ENCODE measurements at regions not wholly inside any gene's neighbourhood (a gene's known extent, or its start where the extent isn't known, plus 50 kb on each side); places are given as distances from the start of the nearest gene placed in this dataset.

DNA sequence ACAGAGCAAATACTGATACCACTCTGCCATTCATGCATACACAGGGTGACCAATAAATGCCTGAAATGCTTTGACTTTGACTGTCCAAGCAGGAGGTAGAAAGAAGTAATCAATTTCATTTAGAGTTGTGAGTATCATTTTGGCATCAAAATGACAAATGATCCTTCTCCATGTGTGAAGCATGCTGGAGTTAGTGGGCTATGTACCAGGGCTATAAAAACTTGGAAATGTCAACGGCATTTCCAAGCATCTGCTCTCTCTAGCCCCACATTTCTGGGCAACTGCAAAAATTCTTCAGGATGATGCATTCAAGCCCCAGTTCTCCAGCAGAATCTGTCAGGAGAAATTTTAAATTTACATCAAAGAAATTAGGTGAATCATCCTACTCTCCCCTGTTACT lies 208.4 kb upstream of the PTBP2 start:
- no peak overlapping the region for H3K9ac ChIP-seq (ENCODE audit: low read depth, low read length)
- peaks cover 24% of the 10 kb centered on the region for H3K4me1 ChIP-seq (ENCODE audit: control insufficient read depth, insufficient read depth, low read length)
- no peaks in the 10 kb centered on the region for H3K9me3 ChIP-seq (ENCODE audit: control insufficient read depth, insufficient read depth, low read length)
- no peak overlapping the region for H3K27ac ChIP-seq (ENCODE audit: low read depth, low read length)
- no peaks in the 10 kb centered on the region for H3K36me3 ChIP-seq (ENCODE audit: control insufficient read depth, insufficient read depth, low read length)
- H3K27me3 ChIP-seq (ENCODE audit: control insufficient read depth, insufficient read depth, low read length): no peaks in the 10 kb centered on the region
- H3K4me3 ChIP-seq (ENCODE audit: low read depth, low read length): no peak overlapping the region

DNA sequence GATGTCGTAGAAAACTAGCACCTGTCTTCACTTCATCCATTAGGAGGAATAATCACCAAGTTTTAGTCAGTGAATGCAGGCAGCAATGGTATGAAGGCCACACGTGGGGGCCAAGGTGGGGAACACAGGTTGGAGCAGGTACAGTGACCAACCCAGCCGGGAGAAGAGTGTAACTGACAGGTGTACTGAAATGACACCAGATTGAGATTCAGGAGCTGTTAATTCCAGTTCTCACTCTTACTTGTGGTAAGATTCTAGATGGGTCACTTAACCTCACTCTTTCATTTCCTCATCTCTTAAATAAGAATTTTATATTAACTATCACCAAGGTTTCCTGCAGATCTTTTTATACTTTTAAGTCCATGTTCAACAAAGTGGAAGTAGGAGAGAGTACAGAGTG lies 206.2 kb upstream of the PTBP2 start:
- no peaks in the 10 kb centered on the region for H3K36me3 ChIP-seq (ENCODE audit: control insufficient read depth, insufficient read depth, low read length)
- H3K9me3 ChIP-seq (ENCODE audit: control insufficient read depth, insufficient read depth, low read length): no peaks in the 10 kb centered on the region
- no peak overlapping the region for H3K9ac ChIP-seq (ENCODE audit: low read depth, low read length)
- no peak overlapping the region for H3K4me3 ChIP-seq (ENCODE audit: low read depth, low read length)
- no peaks in the 10 kb centered on the region for H3K27me3 ChIP-seq (ENCODE audit: control insufficient read depth, insufficient read depth, low read length)
- no peak overlapping the region for H3K27ac ChIP-seq (ENCODE audit: low read depth, low read length)
- H3K4me1 ChIP-seq (ENCODE audit: control insufficient read depth, insufficient read depth, low read length): peaks cover 26% of the 10 kb centered on the region

DNA sequence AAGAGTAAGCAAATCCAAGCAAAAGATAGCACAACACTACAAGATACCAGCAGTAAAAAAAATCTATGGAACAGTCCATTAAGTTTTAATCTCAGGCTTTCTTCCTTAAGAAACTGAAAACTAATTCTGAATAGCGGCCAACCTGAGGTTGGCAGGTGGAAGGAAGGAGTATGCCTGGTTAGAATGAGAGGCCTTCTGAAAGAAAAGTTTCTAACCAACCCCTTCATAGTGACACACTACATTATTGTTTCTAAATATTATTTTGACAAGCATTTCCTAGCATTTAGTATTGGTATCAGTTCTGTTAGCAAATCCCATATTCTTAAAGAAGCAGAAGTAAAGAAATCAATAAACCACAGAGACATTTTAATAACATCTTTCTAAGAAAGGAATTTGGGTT lies 205.7 kb upstream of the PTBP2 start:
- Histone ChIP-seq H3K4me1 (ENCODE audit: control insufficient read depth, insufficient read depth, low read length) (peaks cover 28% of the 10 kb centered on the region), H3K27me3 (ENCODE audit: control insufficient read depth, insufficient read depth, low read length) (no peaks in the 10 kb centered on the region), H3K9me3 (ENCODE audit: control insufficient read depth, insufficient read depth, low read length) (no peaks in the 10 kb centered on the region), H3K9ac (ENCODE audit: low read depth, low read length) (no peak overlapping the region), H3K4me3 (ENCODE audit: low read depth, low read length) (no peak overlapping the region), H3K27ac (ENCODE audit: low read depth, low read length) (no peak overlapping the region), H3K36me3 (ENCODE audit: control insufficient read depth, insufficient read depth, low read length) (no peaks in the 10 kb centered on the region)

DNA sequence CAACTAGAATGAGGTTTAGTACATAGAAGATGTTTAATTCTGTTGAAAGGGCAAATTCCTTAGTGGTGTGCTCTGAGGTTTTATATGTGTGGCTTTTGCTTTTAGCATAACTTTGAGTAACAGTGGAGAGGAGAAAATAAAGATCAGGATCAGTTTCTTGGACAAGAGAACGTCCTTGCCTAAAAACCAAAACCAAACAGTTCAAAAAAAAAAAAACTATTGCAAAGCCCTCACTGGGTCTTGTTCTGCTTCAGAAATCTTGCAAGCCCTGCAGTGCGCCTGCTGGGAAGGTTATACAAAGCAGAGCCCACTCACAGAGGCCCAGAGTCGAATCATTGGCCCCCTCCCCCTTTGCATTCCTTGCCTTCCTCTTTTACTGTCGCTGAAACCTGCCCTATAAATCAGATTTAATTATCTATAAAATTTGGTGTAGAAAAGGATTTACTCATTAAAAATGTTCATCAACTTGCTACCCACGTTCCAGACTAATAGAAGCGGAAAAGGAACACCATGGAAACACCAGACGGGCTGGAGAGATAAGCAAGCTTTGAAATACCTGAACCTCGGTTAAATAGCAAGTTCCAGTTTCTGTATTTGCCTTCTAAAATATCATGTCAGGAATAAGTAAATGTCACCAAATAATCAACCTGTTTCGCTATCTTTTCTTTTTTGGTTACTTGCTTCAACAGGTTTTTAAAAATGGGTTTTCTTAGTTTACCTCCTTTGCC lies 201.6 kb upstream of the PTBP2 start:
- H3K9me3 ChIP-seq (ENCODE audit: control insufficient read depth, insufficient read depth, low read length): no peaks in the 10 kb centered on the region
- H3K36me3 ChIP-seq (ENCODE audit: control insufficient read depth, insufficient read depth, low read length): no peaks in the 10 kb centered on the region
- peak overlapping the region; percentile 77 for H3K27ac ChIP-seq (ENCODE audit: low read depth, low read length)
- H3K27me3 ChIP-seq (ENCODE audit: control insufficient read depth, insufficient read depth, low read length): no peaks in the 10 kb centered on the region
- H3K4me3 ChIP-seq (ENCODE audit: low read depth, low read length): no peak overlapping the region
- peaks cover 56% of the 10 kb centered on the region for H3K4me1 ChIP-seq (ENCODE audit: control insufficient read depth, insufficient read depth, low read length)
- H3K9ac ChIP-seq (ENCODE audit: low read depth, low read length): no peak overlapping the region

DNA sequence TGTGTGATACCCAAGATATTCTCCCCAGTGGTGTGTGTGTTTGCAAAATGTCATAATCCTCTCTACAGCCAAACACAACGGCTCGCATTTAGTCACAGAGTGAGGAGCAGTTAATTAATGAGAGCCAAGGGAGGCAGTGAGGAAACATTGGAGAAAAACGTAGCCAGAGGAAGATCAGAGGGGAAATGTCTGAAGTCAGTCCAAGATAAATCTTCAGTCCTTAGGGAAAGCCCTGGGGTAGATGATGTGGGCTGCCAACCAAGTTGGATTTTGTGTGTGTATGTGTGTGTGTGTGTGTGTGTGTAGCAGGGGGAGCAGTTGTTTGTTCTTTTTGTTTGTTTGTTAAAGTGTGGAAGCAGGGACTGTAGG lies 201.0 kb upstream of the PTBP2 start:
- Histone ChIP-seq H3K9me3 (ENCODE audit: control insufficient read depth, insufficient read depth, low read length) (no peaks in the 10 kb centered on the region), H3K27ac (ENCODE audit: low read depth, low read length) (peak overlapping the region; percentile 54), H3K4me3 (ENCODE audit: low read depth, low read length) (no peak overlapping the region), H3K9ac (ENCODE audit: low read depth, low read length) (no peak overlapping the region), H3K4me1 (ENCODE audit: control insufficient read depth, insufficient read depth, low read length) (peaks cover 56% of the 10 kb centered on the region), H3K27me3 (ENCODE audit: control insufficient read depth, insufficient read depth, low read length) (no peaks in the 10 kb centered on the region), H3K36me3 (ENCODE audit: control insufficient read depth, insufficient read depth, low read length) (no peaks in the 10 kb centered on the region)

DNA sequence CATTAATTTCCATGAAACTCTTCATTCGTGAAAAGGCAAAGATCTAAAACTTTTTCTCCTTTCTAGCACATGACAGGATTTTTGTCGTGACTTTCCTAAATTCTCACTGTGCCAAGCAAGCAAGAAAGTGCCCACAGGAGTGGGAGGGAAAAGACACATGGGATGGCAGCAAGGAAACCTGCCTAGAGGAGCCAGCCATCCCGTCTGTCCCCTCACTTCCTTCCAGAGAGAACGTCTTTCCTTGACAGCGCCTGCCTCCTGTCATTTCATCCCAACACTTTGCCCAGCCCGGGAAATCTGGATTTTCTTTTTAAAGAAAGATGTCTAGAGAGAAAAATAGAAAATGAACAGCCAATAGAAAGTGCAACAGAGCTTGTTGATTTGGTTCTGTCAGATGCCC lies 200.6 kb upstream of the PTBP2 start:
- H3K9ac ChIP-seq (ENCODE audit: low read depth, low read length): no peak overlapping the region
- H3K36me3 ChIP-seq (ENCODE audit: control insufficient read depth, insufficient read depth, low read length): no peaks in the 10 kb centered on the region
- no peak overlapping the region for H3K4me3 ChIP-seq (ENCODE audit: low read depth, low read length)
- H3K27ac ChIP-seq (ENCODE audit: low read depth, low read length): peak overlapping the region; percentile 54
- no peaks in the 10 kb centered on the region for H3K27me3 ChIP-seq (ENCODE audit: control insufficient read depth, insufficient read depth, low read length)
- no peaks in the 10 kb centered on the region for H3K9me3 ChIP-seq (ENCODE audit: control insufficient read depth, insufficient read depth, low read length)
- peaks cover 56% of the 10 kb centered on the region for H3K4me1 ChIP-seq (ENCODE audit: control insufficient read depth, insufficient read depth, low read length)

DNA sequence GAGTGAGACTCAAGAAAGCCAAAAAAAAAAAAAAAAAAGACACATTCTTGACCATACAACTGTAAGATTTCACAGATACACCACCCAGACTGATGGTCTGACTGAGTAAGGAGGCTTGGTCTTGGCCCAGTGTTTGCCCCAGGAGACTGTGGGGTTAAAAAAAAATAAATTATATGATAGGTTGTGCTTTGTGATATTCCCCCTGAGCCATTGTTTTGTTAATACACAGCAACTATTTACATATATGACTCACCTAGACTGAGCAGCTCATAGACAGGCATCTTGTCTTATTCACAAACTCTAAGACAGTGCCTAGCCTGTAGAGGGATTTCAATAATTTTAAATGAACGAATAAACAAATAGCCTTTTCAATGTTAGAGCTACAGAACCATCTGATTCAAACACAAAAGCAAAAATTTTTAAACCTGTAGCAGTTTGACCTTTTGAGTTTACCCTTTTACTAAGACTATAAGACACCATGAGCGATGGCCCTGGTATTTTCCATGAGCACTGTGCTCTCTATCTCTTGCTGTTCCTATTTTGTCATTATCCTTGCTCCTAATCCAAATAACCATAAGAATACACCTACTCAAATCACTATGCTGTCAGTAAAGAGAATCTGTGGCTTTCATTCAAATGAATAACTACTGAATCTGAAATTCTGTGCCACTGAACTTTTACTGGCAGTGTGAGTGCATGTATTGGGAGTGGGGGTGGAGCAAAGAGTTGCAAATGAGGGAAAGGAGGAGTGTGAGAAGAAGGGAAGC lies 199.4 kb upstream of the PTBP2 start:
- Histone ChIP-seq H3K36me3 (ENCODE audit: control insufficient read depth, insufficient read depth, low read length) (no peaks in the 10 kb centered on the region), H3K4me1 (ENCODE audit: control insufficient read depth, insufficient read depth, low read length) (peaks cover 66% of the 10 kb centered on the region), H3K9me3 (ENCODE audit: control insufficient read depth, insufficient read depth, low read length) (peaks cover 5% of the 10 kb centered on the region; the same call in 1 of the 2 replicates), H3K27me3 (ENCODE audit: control insufficient read depth, insufficient read depth, low read length) (no peaks in the 10 kb centered on the region), H3K4me3 (ENCODE audit: low read depth, low read length) (peak overlapping the region; percentile 9; the same call in 1 of the 2 replicates), H3K9ac (ENCODE audit: low read depth, low read length) (no peak overlapping the region; the same call in 1 of the 2 replicates), H3K27ac (ENCODE audit: low read depth, low read length) (peak overlapping the region; percentile 90)

DNA sequence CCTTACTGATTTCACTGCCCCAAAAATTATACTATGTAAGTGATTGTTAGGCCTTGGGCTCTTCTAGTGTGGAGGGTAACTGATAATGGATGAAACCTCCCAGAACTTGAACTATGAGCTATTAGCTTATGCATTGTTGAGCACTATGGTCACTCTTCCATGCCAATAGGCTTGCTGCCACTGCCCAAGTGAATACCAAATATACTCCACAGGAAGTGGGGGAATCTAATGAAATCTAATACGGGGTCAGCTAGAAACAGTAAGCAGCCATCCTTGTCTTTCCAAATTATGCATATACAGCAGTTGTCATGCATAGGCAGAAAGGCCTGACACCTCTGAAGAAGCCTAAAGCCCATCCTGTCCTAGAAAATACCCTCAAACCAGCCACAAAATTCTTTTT lies 198.7 kb upstream of the PTBP2 start:
- Histone ChIP-seq H3K9me3 (ENCODE audit: control insufficient read depth, insufficient read depth, low read length) (peaks cover 6% of the 10 kb centered on the region), H3K4me1 (ENCODE audit: control insufficient read depth, insufficient read depth, low read length) (peaks cover 66% of the 10 kb centered on the region), H3K9ac (ENCODE audit: low read depth, low read length) (peak overlapping the region; percentile 16; the same call in 1 of the 2 replicates), H3K4me3 (ENCODE audit: low read depth, low read length) (peak overlapping the region; percentile 9; the same call in 1 of the 2 replicates), H3K27me3 (ENCODE audit: control insufficient read depth, insufficient read depth, low read length) (no peaks in the 10 kb centered on the region), H3K27ac (ENCODE audit: low read depth, low read length) (peak overlapping the region; percentile 90), H3K36me3 (ENCODE audit: control insufficient read depth, insufficient read depth, low read length) (no peaks in the 10 kb centered on the region)

DNA sequence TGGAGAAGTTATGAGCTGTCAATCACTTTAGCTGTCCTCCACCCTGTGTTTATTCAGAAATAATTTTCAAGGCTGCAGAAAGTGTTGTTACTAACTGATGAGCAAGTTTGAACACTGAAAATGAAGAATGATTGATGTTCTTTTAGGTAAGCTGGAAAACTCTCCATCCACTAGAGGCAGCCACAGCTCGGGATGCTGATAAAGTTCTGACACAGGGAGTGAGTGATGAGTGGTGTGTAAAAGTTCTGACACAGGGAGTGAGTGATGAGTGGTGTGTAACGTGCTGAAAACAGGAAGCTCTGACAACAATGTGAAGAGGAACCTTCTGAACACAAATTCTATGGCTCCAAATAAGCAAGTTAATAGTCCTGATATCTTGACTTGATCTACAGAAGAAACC lies 197.5 kb upstream of the PTBP2 start:
- Histone ChIP-seq H3K36me3 (ENCODE audit: control insufficient read depth, insufficient read depth, low read length) (no peaks in the 10 kb centered on the region), H3K4me1 (ENCODE audit: control insufficient read depth, insufficient read depth, low read length) (peaks cover 66% of the 10 kb centered on the region), H3K4me3 (ENCODE audit: low read depth, low read length) (no peak overlapping the region), H3K9me3 (ENCODE audit: control insufficient read depth, insufficient read depth, low read length) (peaks cover 18% of the 10 kb centered on the region), H3K27ac (ENCODE audit: low read depth, low read length) (no peak overlapping the region), H3K9ac (ENCODE audit: low read depth, low read length) (no peak overlapping the region), H3K27me3 (ENCODE audit: control insufficient read depth, insufficient read depth, low read length) (no peaks in the 10 kb centered on the region)

DNA sequence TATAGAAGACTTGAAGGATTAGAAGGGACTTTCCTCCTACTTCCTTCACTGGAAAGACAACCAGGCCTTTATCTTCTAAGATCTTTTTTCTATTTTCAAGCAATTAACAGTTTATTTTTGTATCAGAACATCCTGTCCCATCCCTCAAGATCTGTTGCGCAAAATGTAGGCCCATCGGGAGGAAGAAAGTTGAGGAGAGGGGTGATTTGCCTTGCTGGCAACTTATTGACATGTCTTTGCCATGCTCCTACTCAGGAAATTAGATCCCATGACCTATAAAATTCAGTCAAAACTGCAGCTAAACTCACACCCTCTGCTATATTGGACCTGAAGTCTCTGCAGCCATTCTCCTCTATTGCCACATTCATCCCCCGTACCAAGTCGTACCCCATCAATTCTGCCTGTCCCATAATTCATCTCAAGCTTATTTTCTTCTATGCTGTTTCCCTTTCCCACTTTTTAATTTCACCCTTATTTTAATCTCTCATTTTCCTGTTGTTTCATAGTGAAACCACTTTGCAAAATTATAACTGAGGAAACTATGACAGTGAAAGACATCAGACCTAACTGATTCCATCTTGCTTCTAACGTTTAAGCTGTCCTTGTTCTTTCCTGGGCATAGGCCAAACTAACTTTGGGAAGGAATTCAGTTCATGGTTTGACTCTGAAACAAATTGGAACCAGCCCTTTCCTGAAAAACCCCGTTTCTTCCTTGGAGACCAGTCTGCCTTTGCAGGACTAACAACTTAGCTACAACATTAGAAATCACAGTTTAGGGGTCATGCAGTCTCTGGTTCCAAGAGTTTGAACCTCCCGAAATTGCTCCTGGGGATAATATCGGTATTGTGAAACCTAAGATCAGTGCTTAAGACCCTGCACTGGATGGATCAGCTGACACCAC lies 195.7 kb upstream of the PTBP2 start:
- Histone ChIP-seq H3K4me3 (ENCODE audit: low read depth, low read length) (no peak overlapping the region), H3K27ac (ENCODE audit: low read depth, low read length) (no peak overlapping the region), H3K27me3 (ENCODE audit: control insufficient read depth, insufficient read depth, low read length) (no peaks in the 10 kb centered on the region), H3K36me3 (ENCODE audit: control insufficient read depth, insufficient read depth, low read length) (no peaks in the 10 kb centered on the region), H3K9ac (ENCODE audit: low read depth, low read length) (no peak overlapping the region), H3K4me1 (ENCODE audit: control insufficient read depth, insufficient read depth, low read length) (peaks cover 47% of the 10 kb centered on the region), H3K9me3 (ENCODE audit: control insufficient read depth, insufficient read depth, low read length) (peaks cover 22% of the 10 kb centered on the region)

Data from HUES48 (cell line).